Endothelial cell of umbilical vein (primary cell): ENCODE measurements at regions not wholly inside any gene's neighbourhood (a gene's known extent, or its start where the extent isn't known, plus 50 kb on each side); places are given as distances from the start of the nearest gene placed in this dataset. TPM values are rescaled to one million over a fixed set of nuclear protein-coding genes. Genes with fewer than 3 reads are reported as not detected.

ENCODE experiments used
- BruUV-seq: library from RNA; stranded (reverse); fragments of 400-500 nt; replicated peaks from 2 replicates; lab custom pipeline; 2021; lab: Mats Ljungman, UMichigan
- CTCF ChIA-PET: fragments of 300-600, 350-600 bp; sonication (Branson Sonifier 250); formaldehyde crosslinking; loops from one replicate; lab custom pipeline; 2021; ENCODE audit warnings: antibody characterized with exemption, inconsistent platforms; lab: Charles Lee
- POLR2A ChIA-PET: fragments of 300-600, 350-600 bp; sonication (Branson Sonifier 250); formaldehyde crosslinking; loops from one replicate; lab custom pipeline; 2021; ENCODE audit warnings: antibody characterized with exemption, inconsistent platforms; lab: Charles Lee
- DNase-seq: peaks from one replicate; pipeline ENCODE4 v3.0.0-alpha.2; 2011; ENCODE audit warnings: low read depth, low spot score
- FAIRE-seq: peaks from 2 replicates; lab custom pipeline; 2011; peaks lifted over from hg19 to GRCh38; lab: Jason Lieb, UNC
- H2AFZ ChIP-seq: 2 replicates; pipeline ENCODE4 v1.6.0; 2012; ENCODE audit warnings: low read depth, low read length, control low read depth, inconsistent platforms
- H3K27ac ChIP-seq: 2 replicates; pipeline ENCODE4 v1.5.1; 2011; ENCODE audit warnings: low read depth, mild to moderate bottlenecking, control low read depth, low read length, moderate library complexity; ENCODE audit not compliant: insufficient read depth
- H3K27me3 ChIP-seq, 2 experiments: 2 replicates each; pipeline versions ENCODE4 v1.6.0 to v1.6.1; 2011; ENCODE audit warnings: low read length in 2 of 2, mixed read lengths in 1 of 2; ENCODE audit not compliant: control insufficient read depth in 2 of 2, insufficient read depth in 2 of 2
- H3K36me3 ChIP-seq, 2 experiments: 2 replicates in 1 of 2; 3 replicates in 1 of 2; pipeline ENCODE4 v1.5.1; 2011; ENCODE audit warnings: low read length in 2 of 2, mild to moderate bottlenecking in 1 of 2, moderate library complexity in 1 of 2; ENCODE audit not compliant: control insufficient read depth in 2 of 2, insufficient read depth in 2 of 2; ENCODE audit errors: extremely low read depth in 1 of 2
- H3K4me1 ChIP-seq: 3 replicates; pipeline ENCODE4 v1.5.1; 2011; ENCODE audit warnings: mild to moderate bottlenecking, low read length; ENCODE audit not compliant: control insufficient read depth, insufficient read depth; ENCODE audit errors: extremely low read depth
- H3K4me2 ChIP-seq: 2 replicates; pipeline ENCODE4 v1.6.1; 2011; ENCODE audit warnings: low read length, control low read depth, mixed read lengths; ENCODE audit not compliant: insufficient read depth
- H3K4me3 ChIP-seq, 3 experiments: fragments of 200-600 bp in 1 of 3; sonication (generic), shearing (Covaris generic) in 1 of 3; replicated peaks in 1 of 3; 2 replicates each; pipeline ENCODE4 v1.5.1; 2011 to 2016; ENCODE audit warnings: control low read depth in 3 of 3, low read length in 3 of 3, mild to moderate bottlenecking in 2 of 3, inconsistent platforms in 1 of 3, low read depth in 1 of 3, moderate library complexity in 1 of 3; ENCODE audit not compliant: insufficient read depth in 1 of 3
- H3K79me2 ChIP-seq: 2 replicates; pipeline ENCODE4 v1.6.0; 2012; ENCODE audit warnings: low read length, inconsistent platforms; ENCODE audit not compliant: control insufficient read depth, insufficient read depth
- H3K9ac ChIP-seq: replicated peaks from 2 replicates; pipeline ENCODE3; 2011; ENCODE audit warnings: low read length, control low read depth; ENCODE audit not compliant: insufficient read depth; ENCODE audit errors: extremely low read depth
- H3K9me1 ChIP-seq: replicated peaks from 3 replicates; pipeline ENCODE4 v1.6.0; 2011; ENCODE audit warnings: mild to moderate bottlenecking, low read length; ENCODE audit not compliant: control insufficient read depth, insufficient read depth; ENCODE audit errors: extremely low read depth
- H3K9me3 ChIP-seq: replicated peaks from 2 replicates; pipeline ENCODE4 v1.5.1; 2012; ENCODE audit warnings: low read length, inconsistent platforms; ENCODE audit not compliant: control insufficient read depth, insufficient read depth
- H4K20me1 ChIP-seq: replicated peaks from 2 replicates; pipeline ENCODE3; 2011; ENCODE audit warnings: mild to moderate bottlenecking, low read length; ENCODE audit not compliant: control insufficient read depth, insufficient read depth; ENCODE audit errors: extremely low read depth
- POLR2A ChIP-seq: IDR thresholded peaks from 2 replicates; pipeline ENCODE4 v1.6.1; 2012; ENCODE audit warnings: low read depth, mild to moderate bottlenecking, control low read depth, low read length
- POLR2AphosphoS5 ChIP-seq: IDR thresholded peaks from 2 replicates; pipeline ENCODE4 v1.6.1; 2012; ENCODE audit warnings: low read depth, mild to moderate bottlenecking, control low read depth, low read length, moderate library complexity; ENCODE audit not compliant: insufficient read depth
- dilution Hi-C: fragments of 300-500 bp; cut with MboI; formaldehyde crosslinking; loops from one replicate; pipeline ENCODE4 v1.15.0; 2019; ENCODE audit warnings: low sequenced_read_pairs; ENCODE audit not compliant: extremely low pct_ligation_motif_present
- intact Hi-C: fragments of 100-400 bp; cut with micrococcal nuclease; formaldehyde crosslinking; loops from one replicate; pipeline ENCODE4 v1.10.0; 2022
- small RNA-seq: library from RNA; depleted of rRNA; stranded (forward); fragments of <200 nt; gene quantifications from one replicate; pipeline ENCODE3, GENCODE V24; 2012; ENCODE audit warnings: low replicate concordance, low read depth; ENCODE audit not compliant: insufficient read depth, insufficient read length

- FAIRE-seq (no peak), DNase-seq (no peak)
- H3K4me2 ChIP-seq: no peak overlapping the region
- no peaks in the 10 kb centered on the region for H4K20me1 ChIP-seq
- ChIA-PET CTCF (no interaction called here), POLR2A (no interaction called here)
- H3K27ac ChIP-seq: no peak overlapping the region
- H3K4me3 ChIP-seq: no peak overlapping the region
- intact Hi-C loops (no loop called here), dilution Hi-C loops (no loop called here)
- no peaks in the 10 kb centered on the region for H3K36me3 ChIP-seq
- no peaks in the 10 kb centered on the region for H3K27me3 ChIP-seq
- no peak for TF ChIP-seq POLR2AphosphoS5
- no peak for TF ChIP-seq POLR2A
- no peaks in the 10 kb centered on the region for H3K79me2 ChIP-seq
- no TSS peak for BruUV-seq
- H3K9me3 ChIP-seq: no peaks in the 10 kb centered on the region
- no peaks in the 10 kb centered on the region for H3K4me1 ChIP-seq
- H3K9me1 ChIP-seq: no peaks in the 10 kb centered on the region
- no peak overlapping the region for H3K9ac ChIP-seq
- H2AFZ ChIP-seq: no peak overlapping the region
Observed at GRCh38 chr6:85703406-85703805, 60.7 kb upstream of the SYNCRIP start.

Small RNA genes lying in the stretch of these regions (small RNA-seq; reads per million reads assigned to genes)
- gene RF00019 (not detected), gene RN7SL643P (not detected), gene RNU4-12P (not detected), gene RNU4-72P (not detected), gene SMIM11P1 (not detected)
